Ovary (tissue), 7 donors: ENCODE measurements at regions not wholly inside any gene's neighbourhood (a gene's known extent, or its start where the extent isn't known, plus 50 kb on each side); places are given as distances from the start of the nearest gene placed in this dataset.

Experiments
- DNase-seq, 5 donors: peaks; one replicate each; pipeline ENCODE4 v3.0.0-alpha.2; 2019 to 2020
- H3K27ac ChIP-seq, 2 donors: fragments of 200-600 bp; one replicate each; pipeline versions ENCODE4 v1.5.1 to v1.8.0; 2019 to 2022
- H3K27me3 ChIP-seq: fragments of 200-600 bp; one replicate; pipeline ENCODE4 v1.8.0; 2022
- H3K36me3 ChIP-seq: fragments of 200-600 bp; sonication (generic); one replicate; pipeline ENCODE4 v1.5.1; 2019
- H3K4me1 ChIP-seq: one replicate; pipeline ENCODE4 v1.8.1; 2013; ENCODE audit warnings: mild to moderate bottlenecking, moderate library complexity; ENCODE audit not compliant: insufficient read depth
- H3K4me3 ChIP-seq: fragments of 200-600 bp; sonication (generic); one replicate; pipeline ENCODE4 v1.5.1; 2017
- H3K9me3 ChIP-seq, 2 donors: fragments of 200-600 bp in 1 of 2; sonication (generic) in 1 of 2; one replicate each; pipeline versions ENCODE4 v1.5.1 to v1.8.1; 2013 to 2019; ENCODE audit warnings: mild to moderate bottlenecking in 1 of 2, moderate library complexity in 1 of 2
- EP300 ChIP-seq: sonication (generic); formaldehyde crosslinking; IDR thresholded peaks from one replicate; pipeline ENCODE4 v1.6.1; 2017; ENCODE audit warnings: antibody characterized with exemption
- POLR2A ChIP-seq: fragments of 450-650 bp; IDR thresholded peaks from one replicate; pipeline ENCODE4 v1.6.1; 2017; ENCODE audit warnings: antibody characterized with exemption, mild to moderate bottlenecking, moderate library complexity
- WGBS, 3 donors: extraction: QIAGEN DNeasy Blood & Tissue Kit in 1 of 3; methylation state at CpG; one replicate each; pipeline versions ENCODE4 v1.1.5 to v1.1.7; 2013 to 2017; 5-methylcytosine and 5-hydroxymethylcytosine counted together
- intact Hi-C, 4 donors: fragments of 100-400 bp; cut with DNase I; formaldehyde crosslinking; loops; one replicate each; pipeline versions ENCODE4 v1.11.0 to v1.15.1; 2022 to 2023
- TF ChIP-seq, protein P1 (sequence below), 3 donors: fragments of 450-650 bp in 2 of 3; fragments of 200-600 bp in 1 of 3; IDR thresholded peaks; one replicate each; pipeline versions ENCODE4 v1.5.1 to v1.8.0; 2016 to 2022; ENCODE audit warnings: antibody characterized with exemption in 3 of 3, mild to moderate bottlenecking in 1 of 3
- donor health status: DM: no; HTN: no; CAD: no; lungs with moderate emphysema.
- donor health status: DM: no; HTN: no; CAD: no.
- donor health status: Bipolar disorder and iron deficiency.
- donor health status: DM: no; HTN: no; CAD: no.
- donor health status: DM: yes; HTN: yes; CAD: no.

DNA sequence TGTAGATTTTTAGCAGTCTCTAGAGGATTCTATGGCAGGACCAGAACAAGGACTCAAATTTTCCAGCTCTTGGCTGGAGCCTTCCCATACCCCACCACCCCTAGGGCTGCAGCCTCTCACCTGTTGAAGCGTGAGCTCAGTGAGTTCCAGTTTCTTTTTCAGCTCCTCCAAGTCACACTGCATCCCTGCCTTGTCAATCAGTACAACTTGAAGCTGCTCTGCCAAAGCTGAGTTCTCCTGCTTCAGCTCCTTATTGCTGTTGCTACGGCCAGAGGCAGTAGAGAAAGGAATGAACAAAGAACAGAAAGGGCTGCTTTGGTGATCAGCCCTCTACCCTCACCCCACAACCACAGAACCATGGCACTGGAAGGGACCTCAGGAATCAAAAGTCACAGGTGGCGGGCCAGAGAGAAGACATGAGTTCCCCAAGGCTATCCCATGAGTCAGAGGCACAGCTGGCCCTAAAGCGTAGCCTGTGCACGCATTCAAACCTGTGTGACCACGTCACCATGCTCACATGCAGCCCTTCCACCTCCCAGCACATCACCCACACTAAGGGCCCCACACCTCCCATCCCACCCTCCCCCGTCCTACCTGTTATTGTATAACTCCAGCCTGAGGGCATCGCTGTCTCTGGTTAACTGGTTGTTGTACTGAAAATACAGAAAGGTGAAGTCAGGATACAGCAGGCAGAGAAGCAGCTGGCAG is 83.3 kb upstream of the C2CD4B start:
- Histone ChIP-seq H3K27ac (no peak overlapping the region), H3K4me3 (no peak overlapping the region), H3K9me3 (no peaks in the 10 kb centered on the region), H3K4me1 (no peaks in the 10 kb centered on the region), H3K36me3 (no peaks in the 10 kb centered on the region), H3K27me3 (no peaks in the 10 kb centered on the region)
- intact Hi-C loops = no loop called here
- WGBS, 3 donors = 80 to 91% (median 81%) methylated on average over 8 of the region's 8 CpGs
- TF ChIP-seq, protein P1, sequence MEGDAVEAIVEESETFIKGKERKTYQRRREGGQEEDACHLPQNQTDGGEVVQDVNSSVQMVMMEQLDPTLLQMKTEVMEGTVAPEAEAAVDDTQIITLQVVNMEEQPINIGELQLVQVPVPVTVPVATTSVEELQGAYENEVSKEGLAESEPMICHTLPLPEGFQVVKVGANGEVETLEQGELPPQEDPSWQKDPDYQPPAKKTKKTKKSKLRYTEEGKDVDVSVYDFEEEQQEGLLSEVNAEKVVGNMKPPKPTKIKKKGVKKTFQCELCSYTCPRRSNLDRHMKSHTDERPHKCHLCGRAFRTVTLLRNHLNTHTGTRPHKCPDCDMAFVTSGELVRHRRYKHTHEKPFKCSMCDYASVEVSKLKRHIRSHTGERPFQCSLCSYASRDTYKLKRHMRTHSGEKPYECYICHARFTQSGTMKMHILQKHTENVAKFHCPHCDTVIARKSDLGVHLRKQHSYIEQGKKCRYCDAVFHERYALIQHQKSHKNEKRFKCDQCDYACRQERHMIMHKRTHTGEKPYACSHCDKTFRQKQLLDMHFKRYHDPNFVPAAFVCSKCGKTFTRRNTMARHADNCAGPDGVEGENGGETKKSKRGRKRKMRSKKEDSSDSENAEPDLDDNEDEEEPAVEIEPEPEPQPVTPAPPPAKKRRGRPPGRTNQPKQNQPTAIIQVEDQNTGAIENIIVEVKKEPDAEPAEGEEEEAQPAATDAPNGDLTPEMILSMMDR (IDR thresholded peaks at IDR 0.05) = no peak
- TF ChIP-seq EP300 (no peak), POLR2A (no peak)
- no peak for DNase-seq

DNA sequence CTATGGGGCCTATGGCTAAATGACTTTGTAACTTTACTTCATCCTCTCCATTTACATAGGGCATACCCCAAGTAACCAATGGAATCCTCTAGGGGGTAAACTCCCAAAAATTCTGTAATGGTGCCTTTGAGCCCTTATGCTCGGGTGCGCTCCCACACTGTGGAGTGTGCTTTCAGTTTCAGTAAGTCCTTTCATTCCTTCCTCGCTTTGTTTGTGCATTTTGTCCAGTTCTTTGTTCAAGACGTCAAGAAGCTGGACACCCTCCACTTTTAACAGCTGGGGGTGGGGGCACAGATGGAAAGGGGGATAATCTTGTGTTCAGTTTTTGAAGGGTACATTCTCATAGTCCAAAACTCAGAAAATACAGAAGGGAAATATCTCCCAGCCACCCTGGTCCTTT is 84.4 kb upstream of the C2CD4B start:
- intact Hi-C loops = no loop called here
- H3K36me3 ChIP-seq = no peaks in the 10 kb centered on the region
- WGBS, 3 donors = 63 to 73% (median 71%) methylated on average over 4 of the region's 4 CpGs
- DNase-seq = no peak
- no peak overlapping the region for H3K4me3 ChIP-seq
- no peak for TF ChIP-seq EP300
- TF ChIP-seq, protein P1 (IDR thresholded peaks at IDR 0.05) = no peak
- no peak for TF ChIP-seq POLR2A
- no peaks in the 10 kb centered on the region for H3K9me3 ChIP-seq
- no peaks in the 10 kb centered on the region for H3K27me3 ChIP-seq
- no peak overlapping the region for H3K27ac ChIP-seq
- H3K4me1 ChIP-seq = no peaks in the 10 kb centered on the region

DNA sequence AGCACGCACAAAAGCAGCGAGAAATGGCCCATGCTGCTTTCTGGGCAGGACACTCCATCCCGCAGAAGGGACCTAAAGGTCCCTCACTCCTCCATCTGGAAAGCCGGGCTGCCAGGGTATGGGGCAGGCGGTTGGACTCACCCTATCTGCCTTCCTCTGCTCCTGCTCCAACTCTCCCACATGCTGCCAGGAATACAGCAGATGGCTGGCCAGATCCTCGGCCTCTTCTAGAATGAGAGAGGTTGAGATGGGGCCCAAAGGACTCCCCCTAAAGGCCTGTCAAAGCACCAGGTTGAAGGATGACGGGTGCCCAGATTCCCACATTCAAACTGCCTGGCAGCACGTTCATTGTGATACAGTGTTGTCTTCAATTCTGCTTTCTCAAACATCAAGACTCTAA is 85.1 kb upstream of the C2CD4B start:
- H3K9me3 ChIP-seq = no peaks in the 10 kb centered on the region
- H3K4me1 ChIP-seq = no peaks in the 10 kb centered on the region
- H3K4me3 ChIP-seq = no peak overlapping the region
- DNase-seq = no peak
- no peak for TF ChIP-seq POLR2A
- TF ChIP-seq, protein P1 (IDR thresholded peaks at IDR 0.05) = no peak
- no peak overlapping the region for H3K27ac ChIP-seq
- H3K36me3 ChIP-seq = no peaks in the 10 kb centered on the region
- 74 to 80% (median 74%) methylated on average over 8 of the region's 8 CpGs for WGBS, 3 donors
- no peaks in the 10 kb centered on the region for H3K27me3 ChIP-seq
- intact Hi-C loops = loop anchor here in 2 of 4 donors (10.0 kb wide), 2 partner anchors 75 to 175 kb away; no protein-coding TSS in a partner anchor

DNA sequence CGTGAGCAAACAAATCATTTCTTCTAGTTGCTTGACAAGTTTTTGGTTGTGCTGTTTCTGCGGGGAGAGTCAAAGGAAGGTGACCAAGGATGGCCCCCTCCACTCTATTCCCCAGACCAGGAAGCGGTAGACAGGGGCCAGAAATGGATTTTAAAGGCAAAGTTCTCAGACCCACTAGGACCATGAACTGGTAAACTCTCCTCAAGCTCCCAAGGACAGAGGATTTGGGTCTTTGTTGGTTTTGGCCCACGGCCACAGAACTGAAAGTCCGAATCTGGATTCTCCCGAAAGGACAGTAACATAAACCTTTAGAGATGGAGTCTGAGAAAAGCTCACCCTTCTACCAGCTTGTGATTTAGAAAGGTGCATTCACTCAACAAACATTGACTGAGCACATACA is 85.9 kb upstream of the C2CD4B start:
- 59 to 62% (median 60%) methylated on average over 6 of the region's 6 CpGs for WGBS, 3 donors
- no peaks in the 10 kb centered on the region for H3K36me3 ChIP-seq
- H3K4me3 ChIP-seq = no peak overlapping the region
- no peaks in the 10 kb centered on the region for H3K27me3 ChIP-seq
- TF ChIP-seq EP300 (no peak), POLR2A (no peak)
- TF ChIP-seq, protein P1 (IDR thresholded peaks at IDR 0.05) = no peak
- intact Hi-C loops = loop anchor here in 2 of 4 donors (10.0 kb wide), 2 partner anchors 74 to 176 kb away; no protein-coding TSS in a partner anchor
- no peak overlapping the region for H3K27ac ChIP-seq
- H3K9me3 ChIP-seq = no peaks in the 10 kb centered on the region
- DNase-seq = no peak
- no peaks in the 10 kb centered on the region for H3K4me1 ChIP-seq
